VCaP (cell line): ENCODE measurements at regions not wholly inside any gene's neighbourhood (a gene's known extent, or its start where the extent isn't known, plus 50 kb on each side); places are given as distances from the start of the nearest gene placed in this dataset.

Source experiments
- H3K27ac ChIP-seq: fragments of 450-650 bp; 2 replicates; pipeline ENCODE4 v1.5.1; 2017
- TF ChIP-seq, protein P1 (sequence below): fragments of 450-650 bp; conservative IDR thresholded peaks from 2 replicates; pipeline ENCODE4 v1.5.1; 2017; ENCODE audit warnings: mild to moderate bottlenecking, moderate library complexity

DNA sequence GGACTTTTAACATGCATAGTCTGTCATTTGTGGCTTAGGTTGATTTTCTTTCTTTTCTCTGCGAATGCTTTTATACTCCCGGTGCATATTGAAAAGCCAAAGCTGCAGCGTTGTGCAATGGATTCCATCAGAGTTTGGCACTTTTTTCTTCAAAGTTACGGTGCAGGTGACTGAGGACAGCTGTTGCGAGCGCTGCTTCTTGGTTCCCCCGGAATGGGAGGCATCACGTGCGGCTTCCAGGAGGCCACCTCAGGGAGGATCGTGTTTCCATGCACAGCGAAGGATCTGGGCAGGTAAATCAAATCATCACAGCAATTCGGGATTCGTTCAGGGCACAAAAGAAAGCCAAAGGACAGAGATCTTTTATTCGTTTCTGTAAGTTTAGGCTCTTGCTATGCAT is 109.6 kb upstream of the ALKAL2 start:
- no peak overlapping the region for H3K27ac ChIP-seq
- TF ChIP-seq, protein P1, sequence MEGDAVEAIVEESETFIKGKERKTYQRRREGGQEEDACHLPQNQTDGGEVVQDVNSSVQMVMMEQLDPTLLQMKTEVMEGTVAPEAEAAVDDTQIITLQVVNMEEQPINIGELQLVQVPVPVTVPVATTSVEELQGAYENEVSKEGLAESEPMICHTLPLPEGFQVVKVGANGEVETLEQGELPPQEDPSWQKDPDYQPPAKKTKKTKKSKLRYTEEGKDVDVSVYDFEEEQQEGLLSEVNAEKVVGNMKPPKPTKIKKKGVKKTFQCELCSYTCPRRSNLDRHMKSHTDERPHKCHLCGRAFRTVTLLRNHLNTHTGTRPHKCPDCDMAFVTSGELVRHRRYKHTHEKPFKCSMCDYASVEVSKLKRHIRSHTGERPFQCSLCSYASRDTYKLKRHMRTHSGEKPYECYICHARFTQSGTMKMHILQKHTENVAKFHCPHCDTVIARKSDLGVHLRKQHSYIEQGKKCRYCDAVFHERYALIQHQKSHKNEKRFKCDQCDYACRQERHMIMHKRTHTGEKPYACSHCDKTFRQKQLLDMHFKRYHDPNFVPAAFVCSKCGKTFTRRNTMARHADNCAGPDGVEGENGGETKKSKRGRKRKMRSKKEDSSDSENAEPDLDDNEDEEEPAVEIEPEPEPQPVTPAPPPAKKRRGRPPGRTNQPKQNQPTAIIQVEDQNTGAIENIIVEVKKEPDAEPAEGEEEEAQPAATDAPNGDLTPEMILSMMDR = no peak

DNA sequence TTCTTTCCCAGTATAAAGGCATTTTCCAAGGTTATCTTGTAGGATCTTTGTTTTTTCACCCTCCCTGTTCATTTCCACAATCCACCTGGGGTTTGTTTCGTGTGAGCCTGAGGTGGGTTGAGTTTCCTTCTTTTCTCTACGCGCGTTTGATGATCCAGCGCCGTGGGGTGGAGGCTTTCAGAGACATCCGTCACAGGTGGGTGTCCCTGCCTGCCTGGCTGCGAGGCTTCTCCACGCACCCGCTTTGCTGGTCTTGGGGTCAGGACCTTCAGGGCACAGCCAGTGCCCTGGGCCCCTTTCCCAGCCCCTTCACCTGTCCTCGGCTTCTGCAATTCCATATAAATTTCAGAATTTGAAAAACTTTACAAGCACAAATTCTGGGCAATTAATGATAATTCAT is 109.0 kb upstream of the ALKAL2 start:
- H3K27ac ChIP-seq = no peak overlapping the region; the same call in 1 of the 2 replicates
- TF ChIP-seq, protein P1 = no peak

DNA sequence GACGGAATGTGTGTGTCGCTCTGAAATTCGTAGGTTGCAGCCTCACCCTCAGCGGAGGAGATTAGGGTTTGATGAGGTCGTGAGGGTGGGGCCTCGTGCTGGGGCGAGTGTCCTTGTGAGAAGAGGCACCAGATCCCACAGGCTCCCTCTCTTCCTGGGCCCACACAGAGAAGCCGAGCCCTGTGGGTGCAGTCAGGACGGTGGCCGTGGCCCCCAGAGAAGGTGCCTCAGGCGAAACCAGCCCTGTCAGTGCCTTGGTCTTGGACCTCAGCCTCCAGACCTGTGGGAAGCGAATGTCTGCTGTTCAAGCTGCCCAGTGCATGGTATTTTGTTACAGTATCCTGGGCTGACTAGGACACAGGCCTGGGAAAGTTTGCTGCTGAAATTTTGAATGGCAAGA is 108.0 kb upstream of the ALKAL2 start:
- TF ChIP-seq, protein P1 = no peak
- peak overlapping the region; percentile 88; the same call in 1 of the 2 replicates for H3K27ac ChIP-seq

DNA sequence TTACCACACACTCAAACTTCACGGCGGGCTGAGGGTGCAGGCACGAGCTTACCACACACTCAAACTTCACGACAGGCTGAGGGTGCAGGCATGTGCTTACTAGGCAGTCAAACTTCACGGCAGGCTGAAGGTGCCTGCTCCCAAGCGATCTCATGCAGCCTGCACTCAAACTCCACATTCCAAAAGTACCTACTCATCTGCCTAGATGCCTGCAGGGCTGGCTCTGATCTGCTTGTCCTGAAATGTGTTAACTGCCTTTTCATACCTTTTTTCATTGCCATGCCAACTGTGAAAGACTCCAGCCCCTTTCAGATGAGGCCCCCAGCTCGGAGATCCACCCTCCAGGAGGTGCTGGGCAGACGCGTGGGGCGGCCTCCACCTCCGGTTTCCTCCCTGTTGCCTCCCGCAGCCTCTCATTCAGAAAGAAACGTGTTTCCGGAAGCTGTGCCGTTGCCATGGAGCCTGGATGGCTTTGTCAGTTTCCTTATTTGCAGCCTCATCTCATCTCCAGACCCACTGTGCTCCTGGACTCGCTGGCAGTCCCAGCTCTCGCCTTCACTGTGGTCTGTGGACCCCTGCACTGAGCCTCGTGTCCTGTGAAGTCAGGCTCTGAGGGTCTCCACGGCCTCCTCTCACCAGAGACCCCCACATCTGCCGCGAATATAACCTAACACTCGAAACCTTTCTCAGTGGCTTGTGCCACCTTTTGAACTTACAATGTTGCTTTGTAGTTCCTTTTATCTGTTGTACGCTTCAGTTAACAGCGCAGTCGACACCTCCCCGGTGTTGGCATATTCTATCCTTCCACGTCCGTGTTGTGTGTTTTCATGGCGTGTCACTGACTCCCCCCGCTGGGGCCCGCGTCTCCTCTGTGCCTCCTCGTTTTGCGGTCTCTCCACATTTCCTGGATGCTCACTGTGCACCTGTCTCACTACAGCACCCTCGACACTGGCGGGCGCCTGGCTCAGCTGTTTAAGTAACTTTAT is 106.1 kb upstream of the ALKAL2 start:
- TF ChIP-seq, protein P1 = no peak
- H3K27ac ChIP-seq = peak overlapping the region; percentile 88

DNA sequence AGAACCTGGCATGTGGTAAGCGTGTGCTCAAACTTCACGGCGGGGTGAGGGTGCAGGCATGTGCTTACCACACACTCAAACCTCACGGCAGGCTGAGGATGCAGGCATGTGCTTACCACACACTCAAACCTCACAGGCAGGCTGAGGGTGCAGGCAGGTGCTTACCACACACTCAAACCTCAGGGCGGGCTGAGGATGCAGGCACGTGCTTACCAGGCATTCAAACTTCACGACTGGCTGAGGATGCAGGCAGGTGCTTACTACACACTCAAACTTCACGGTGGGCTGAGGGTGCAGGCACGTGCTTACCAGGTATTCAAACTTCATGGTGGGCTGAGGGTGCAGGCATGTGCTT is 105.0 kb upstream of the ALKAL2 start:
- no peak overlapping the region for H3K27ac ChIP-seq
- TF ChIP-seq, protein P1 = no peak

DNA sequence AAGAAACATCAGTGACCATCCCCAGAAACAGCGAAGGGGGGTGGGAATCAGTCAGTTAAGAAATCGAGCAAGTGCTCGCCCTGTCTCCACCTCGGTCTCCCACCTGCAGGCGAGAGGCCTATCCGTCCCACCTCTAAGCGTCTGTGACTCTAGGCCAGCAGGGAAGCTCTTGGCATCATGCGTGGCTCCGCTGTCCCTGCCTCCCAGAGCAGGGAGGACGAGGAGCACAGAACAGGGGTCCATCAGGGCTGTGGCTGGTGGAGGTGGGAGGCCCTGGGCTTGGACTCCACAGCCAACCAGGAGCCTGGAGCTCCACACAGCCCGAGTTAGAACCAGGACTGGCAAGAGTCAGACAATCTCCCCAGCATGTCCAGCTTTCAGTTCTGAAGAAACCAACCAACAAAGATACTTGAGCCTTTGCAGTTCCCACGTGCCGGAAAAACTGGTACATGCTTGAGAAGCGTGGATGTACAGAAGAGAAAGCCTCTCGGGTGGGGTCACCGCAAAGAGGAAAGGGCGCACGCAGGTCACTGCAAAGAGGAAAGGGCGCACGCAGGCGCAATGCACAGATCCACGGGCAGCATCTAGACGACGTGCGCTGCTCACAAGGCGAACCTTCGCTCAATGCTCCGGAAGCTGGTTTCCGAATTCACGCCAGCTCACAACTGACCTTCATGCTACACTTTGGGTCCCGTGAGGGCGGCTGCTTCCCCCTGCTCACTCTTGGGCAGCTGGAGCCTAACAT is 104.5 kb upstream of the ALKAL2 start:
- TF ChIP-seq, protein P1 = no peak
- H3K27ac ChIP-seq = peak overlapping the region; percentile 11; the same call in 1 of the 2 replicates

DNA sequence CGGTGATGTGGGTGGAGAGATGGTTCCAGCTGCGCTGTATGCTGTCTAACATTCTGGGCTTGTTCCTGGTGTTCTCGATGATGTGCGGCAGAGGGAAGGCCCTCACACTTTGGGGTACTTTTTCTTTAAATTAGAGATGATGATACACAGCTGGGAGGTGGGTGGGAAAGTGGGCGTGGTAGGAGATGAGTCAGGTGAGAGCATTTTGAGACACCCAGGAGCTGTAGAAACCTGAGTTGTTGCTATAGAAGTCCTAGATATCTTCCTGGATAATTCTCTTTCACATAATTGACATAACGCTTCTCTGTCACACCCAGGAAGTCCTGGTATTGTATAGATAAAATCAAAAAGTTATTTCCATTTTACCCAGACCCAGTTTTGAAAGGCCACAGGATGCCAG is 103.8 kb upstream of the ALKAL2 start:
- TF ChIP-seq, protein P1 = no peak
- no peak overlapping the region for H3K27ac ChIP-seq
